ENCODE measurements at regions not wholly inside any gene's neighbourhood (a gene's known extent, or its start where the extent isn't known, plus 50 kb on each side); places are given as distances from the start of the nearest gene placed in this dataset.
"Not testable (repeated sequence)": the region's sequence is repeated elsewhere in the genome, so short reads cannot be mapped to it uniquely, and the experiment has no call there.

DNA sequence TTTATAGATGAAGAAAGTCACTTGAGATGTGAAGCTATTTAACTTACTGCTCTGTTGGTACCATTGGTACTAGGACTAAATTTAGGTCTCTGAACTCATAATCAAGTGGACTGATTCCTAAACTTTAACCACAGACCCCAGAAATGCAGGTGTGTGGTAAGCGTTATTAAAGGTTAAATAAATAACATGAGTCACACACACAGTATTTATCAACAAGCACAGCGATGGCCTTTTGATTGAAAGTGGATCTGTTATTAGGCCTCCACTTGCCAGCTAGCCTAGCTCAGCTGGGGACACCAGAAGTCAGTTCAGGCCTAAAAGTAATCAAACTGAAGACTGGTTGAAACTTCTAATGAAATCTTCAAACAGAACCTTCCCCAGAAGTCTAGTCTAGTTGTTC, 161.3 kb upstream of the DPP10 start:
- Mint-ChIP-seq H3K4me1 (ENCODE audit: low read depth, unreplicated experiment) (peaks cover 4% of the 10 kb centered on the region), H3K36me3 (ENCODE audit: unreplicated experiment) (peaks cover under 1% of the 10 kb centered on the region), H3K27ac (ENCODE audit: unreplicated experiment) (no peak overlapping the region), H3K4me3 (ENCODE audit: unreplicated experiment) (no peak overlapping the region), H3K27me3 (ENCODE audit: unreplicated experiment) (no peaks in the 10 kb centered on the region), H3K9me3 (ENCODE audit: unreplicated experiment) (no peaks in the 10 kb centered on the region)
- TF ChIP-seq, protein P1, sequence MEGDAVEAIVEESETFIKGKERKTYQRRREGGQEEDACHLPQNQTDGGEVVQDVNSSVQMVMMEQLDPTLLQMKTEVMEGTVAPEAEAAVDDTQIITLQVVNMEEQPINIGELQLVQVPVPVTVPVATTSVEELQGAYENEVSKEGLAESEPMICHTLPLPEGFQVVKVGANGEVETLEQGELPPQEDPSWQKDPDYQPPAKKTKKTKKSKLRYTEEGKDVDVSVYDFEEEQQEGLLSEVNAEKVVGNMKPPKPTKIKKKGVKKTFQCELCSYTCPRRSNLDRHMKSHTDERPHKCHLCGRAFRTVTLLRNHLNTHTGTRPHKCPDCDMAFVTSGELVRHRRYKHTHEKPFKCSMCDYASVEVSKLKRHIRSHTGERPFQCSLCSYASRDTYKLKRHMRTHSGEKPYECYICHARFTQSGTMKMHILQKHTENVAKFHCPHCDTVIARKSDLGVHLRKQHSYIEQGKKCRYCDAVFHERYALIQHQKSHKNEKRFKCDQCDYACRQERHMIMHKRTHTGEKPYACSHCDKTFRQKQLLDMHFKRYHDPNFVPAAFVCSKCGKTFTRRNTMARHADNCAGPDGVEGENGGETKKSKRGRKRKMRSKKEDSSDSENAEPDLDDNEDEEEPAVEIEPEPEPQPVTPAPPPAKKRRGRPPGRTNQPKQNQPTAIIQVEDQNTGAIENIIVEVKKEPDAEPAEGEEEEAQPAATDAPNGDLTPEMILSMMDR (IDR thresholded peaks at IDR 0.05; ENCODE audit: partially characterized antibody, unreplicated experiment): no peak
- no peak for DNase-seq

DNA sequence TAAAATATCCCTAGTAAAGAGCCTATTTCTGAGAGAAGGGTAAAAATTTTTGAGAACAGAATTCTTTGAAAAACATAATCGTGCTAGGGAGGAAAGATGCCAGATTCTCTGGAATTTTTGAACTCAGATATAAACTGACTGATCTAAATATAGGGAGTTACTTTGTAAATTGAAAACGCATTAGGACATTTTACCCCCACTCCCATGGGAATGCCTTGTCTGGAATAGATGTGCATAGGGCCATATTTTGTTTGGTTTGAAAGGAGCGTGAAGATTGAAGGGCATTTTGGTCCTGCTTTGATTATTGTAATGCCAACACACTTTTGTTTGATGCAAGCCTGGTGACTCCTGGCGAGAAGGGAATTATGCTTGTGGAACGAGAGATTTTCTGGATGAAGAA, 158.7 kb upstream of the DPP10 start:
- peaks cover 4% of the 10 kb centered on the region for H3K4me1 Mint-ChIP-seq (ENCODE audit: low read depth, unreplicated experiment)
- H3K27ac Mint-ChIP-seq (ENCODE audit: unreplicated experiment): no peak overlapping the region
- TF ChIP-seq, protein P1 (IDR thresholded peaks at IDR 0.05; ENCODE audit: partially characterized antibody, unreplicated experiment): no peak
- peaks cover 6% of the 10 kb centered on the region for H3K36me3 Mint-ChIP-seq (ENCODE audit: unreplicated experiment)
- no peaks in the 10 kb centered on the region for H3K9me3 Mint-ChIP-seq (ENCODE audit: unreplicated experiment)
- no peaks in the 10 kb centered on the region for H3K27me3 Mint-ChIP-seq (ENCODE audit: unreplicated experiment)
- DNase-seq: no peak
- no peak overlapping the region for H3K4me3 Mint-ChIP-seq (ENCODE audit: unreplicated experiment)

DNA sequence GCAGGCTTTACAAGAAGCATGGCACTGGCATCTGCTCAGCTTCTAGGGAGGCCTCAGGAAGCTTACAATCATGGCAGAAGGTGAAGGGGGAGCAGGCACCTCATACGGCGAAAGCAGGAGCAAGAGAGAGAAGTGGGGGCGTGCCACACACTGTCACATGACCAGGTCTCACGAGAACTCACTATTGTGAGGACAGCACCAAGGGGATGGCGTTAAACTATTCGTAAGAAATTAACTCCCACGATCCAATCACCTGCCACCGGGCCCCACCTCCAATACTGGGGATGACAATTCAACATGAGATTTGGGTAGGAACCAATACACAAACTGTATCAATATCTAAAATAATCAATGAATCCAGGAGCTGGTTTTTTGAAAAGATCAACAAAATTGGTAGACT, 156.0 kb upstream of the DPP10 start:
- Mint-ChIP-seq H3K4me1 (ENCODE audit: low read depth, unreplicated experiment) (peaks cover 4% of the 10 kb centered on the region), H3K27me3 (ENCODE audit: unreplicated experiment) (no peaks in the 10 kb centered on the region), H3K36me3 (ENCODE audit: unreplicated experiment) (peaks cover 6% of the 10 kb centered on the region), H3K4me3 (ENCODE audit: unreplicated experiment) (no peak overlapping the region), H3K9me3 (ENCODE audit: unreplicated experiment) (no peaks in the 10 kb centered on the region), H3K27ac (ENCODE audit: unreplicated experiment) (no peak overlapping the region)
- TF ChIP-seq, protein P1 (IDR thresholded peaks at IDR 0.05; ENCODE audit: partially characterized antibody, unreplicated experiment): no peak
- DNase-seq: no peak

DNA sequence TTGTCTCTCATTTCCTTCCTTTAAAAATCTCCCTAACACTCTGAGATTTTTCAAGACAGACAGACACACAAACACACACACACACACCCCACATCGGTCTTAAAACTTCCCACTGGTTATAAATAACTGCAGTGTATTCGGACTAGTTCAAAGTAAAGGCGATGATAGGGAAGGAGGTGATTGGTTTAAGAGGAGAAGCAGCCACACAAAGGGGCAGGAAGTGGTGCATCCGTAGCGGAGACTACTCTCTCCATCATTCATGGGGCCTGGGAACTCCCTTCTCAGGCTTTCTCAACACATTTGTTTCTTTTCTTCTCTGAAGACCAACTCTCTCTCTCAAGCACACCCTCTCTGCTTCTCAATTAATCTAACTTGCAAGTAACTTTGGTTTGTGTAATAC, 149.1 kb upstream of the DPP10 start:
- no peaks in the 10 kb centered on the region for H3K27me3 Mint-ChIP-seq (ENCODE audit: unreplicated experiment)
- H3K27ac Mint-ChIP-seq (ENCODE audit: unreplicated experiment): no peak overlapping the region
- peaks cover 3% of the 10 kb centered on the region for H3K4me1 Mint-ChIP-seq (ENCODE audit: low read depth, unreplicated experiment)
- TF ChIP-seq, protein P1 (IDR thresholded peaks at IDR 0.05; ENCODE audit: partially characterized antibody, unreplicated experiment): no peak
- no peak overlapping the region for H3K4me3 Mint-ChIP-seq (ENCODE audit: unreplicated experiment)
- H3K9me3 Mint-ChIP-seq (ENCODE audit: unreplicated experiment): no peaks in the 10 kb centered on the region
- H3K36me3 Mint-ChIP-seq (ENCODE audit: unreplicated experiment): no peaks in the 10 kb centered on the region
- no peak for DNase-seq

DNA sequence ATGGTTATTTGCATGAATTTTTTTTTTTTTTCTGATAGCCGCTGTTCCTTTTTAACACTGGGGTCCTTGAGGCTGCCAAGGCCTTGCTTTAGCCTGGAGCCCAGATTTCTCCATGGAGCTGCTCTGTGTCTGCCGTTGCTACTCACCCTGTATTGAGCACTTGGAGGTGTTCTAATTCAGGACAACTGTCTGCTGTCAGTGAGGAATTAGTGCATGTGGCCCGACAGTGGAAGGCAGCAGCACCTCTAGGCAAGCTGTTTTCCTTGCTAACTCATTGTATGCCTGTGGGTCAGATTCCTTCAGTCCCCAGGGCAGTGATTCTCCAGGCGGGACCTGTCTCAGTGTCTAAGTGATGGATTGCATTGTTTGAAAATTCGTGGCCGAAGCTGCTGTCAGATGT, 147.7 kb upstream of the DPP10 start:
- Mint-ChIP-seq H3K4me3 (ENCODE audit: unreplicated experiment) (no peak overlapping the region), H3K36me3 (ENCODE audit: unreplicated experiment) (no peaks in the 10 kb centered on the region), H3K27me3 (ENCODE audit: unreplicated experiment) (no peaks in the 10 kb centered on the region), H3K4me1 (ENCODE audit: low read depth, unreplicated experiment) (peaks cover 3% of the 10 kb centered on the region), H3K9me3 (ENCODE audit: unreplicated experiment) (no peaks in the 10 kb centered on the region), H3K27ac (ENCODE audit: unreplicated experiment) (no peak overlapping the region)
- TF ChIP-seq, protein P1 (IDR thresholded peaks at IDR 0.05; ENCODE audit: partially characterized antibody, unreplicated experiment): no peak
- DNase-seq: no peak

DNA sequence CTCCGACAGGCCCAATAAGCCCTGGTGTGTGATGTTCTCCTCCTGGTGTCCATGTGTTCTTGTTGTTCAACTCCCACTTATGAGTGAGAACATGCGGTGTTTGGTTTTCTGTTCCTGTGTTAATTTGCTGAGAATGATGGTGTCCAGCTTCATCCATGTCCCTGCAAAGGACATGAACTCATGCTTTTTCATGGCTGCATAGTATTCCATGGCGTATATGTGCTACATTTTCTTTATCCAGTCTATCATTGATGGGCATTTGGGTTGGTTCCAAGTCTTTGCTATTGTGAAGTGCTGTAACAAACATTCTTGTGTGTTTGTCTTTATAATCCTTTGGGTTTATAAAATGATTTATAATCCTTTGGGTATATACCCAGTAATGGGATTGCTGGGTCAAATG, 142.1 kb upstream of the DPP10 start:
- H3K36me3 Mint-ChIP-seq (ENCODE audit: unreplicated experiment); H3K27me3 Mint-ChIP-seq (ENCODE audit: unreplicated experiment): not testable (repeated sequence)

More for the DNA sequence above, 142.1 kb upstream of the DPP10 start:
- not testable (repeated sequence) for H3K9me3 Mint-ChIP-seq (ENCODE audit: unreplicated experiment); H3K4me3 Mint-ChIP-seq (ENCODE audit: unreplicated experiment); DNase-seq; H3K27ac Mint-ChIP-seq (ENCODE audit: unreplicated experiment); H3K4me1 Mint-ChIP-seq (ENCODE audit: low read depth, unreplicated experiment)

Measured in glutamatergic neuron (in vitro differentiated cells).